GM08714 (cell line): ENCODE measurements at regions not wholly inside any gene's neighbourhood (a gene's known extent, or its start where the extent isn't known, plus 50 kb on each side); places are given as distances from the start of the nearest gene placed in this dataset.
"Not testable (repeated sequence)": the region's sequence is repeated elsewhere in the genome, so short reads cannot be mapped to it uniquely, and the experiment has no call there.

ENCODE experiments used
- H3K4me3 ChIP-seq: fragments of 200-500 bp; sonication (Bioruptor generic); 2 replicates; pipeline ENCODE4 v1.5.1; 2014; ENCODE audit warnings: mild to moderate bottlenecking, low read length, inconsistent platforms
- ZNF274 ChIP-seq: IDR thresholded peaks from 2 replicates; pipeline ENCODE4 v1.6.1; 2012; ENCODE audit warnings: mild to moderate bottlenecking, low read depth, low read length

DNA sequence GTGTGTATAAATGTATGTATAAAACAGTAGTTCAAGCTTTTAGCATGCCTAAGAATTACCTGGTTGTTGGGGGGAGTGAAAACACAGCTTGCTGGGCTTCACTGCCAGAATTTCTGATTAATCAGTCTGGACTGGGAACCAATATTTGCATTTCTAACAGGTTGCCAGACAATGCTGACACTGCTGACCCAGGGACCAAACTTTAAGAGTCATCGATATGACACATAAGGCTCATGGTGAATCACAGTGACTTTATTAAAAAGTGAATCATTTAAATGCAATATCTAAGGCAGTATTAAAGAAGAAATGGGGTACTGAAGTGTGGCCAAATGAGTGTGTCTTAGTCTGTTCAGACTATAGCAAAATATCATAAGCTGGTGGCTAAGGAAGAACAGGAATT lies 195.9 kb upstream of the DTNA start:
- H3K4me3 ChIP-seq, result no peak overlapping the region
- no peak for TF ChIP-seq ZNF274

DNA sequence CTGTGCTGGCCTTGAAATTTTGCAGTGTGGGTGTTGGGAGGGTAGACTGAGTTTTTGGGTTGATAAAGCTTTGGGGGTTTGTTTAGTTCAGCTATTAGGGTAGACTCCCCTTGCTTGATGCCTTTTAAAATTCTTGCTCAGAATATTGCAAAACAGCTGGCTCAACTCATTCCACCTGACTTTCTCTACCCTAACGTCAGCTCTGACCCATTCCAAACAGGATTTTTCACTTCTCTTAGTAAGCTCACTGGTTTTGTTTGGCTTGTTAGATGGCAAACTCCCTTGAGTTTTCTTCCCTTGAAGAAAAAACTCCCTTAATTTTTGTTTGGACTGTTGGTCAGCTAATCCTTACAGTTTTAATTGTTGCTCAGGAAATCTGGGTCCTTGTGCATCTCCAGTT lies 195.1 kb upstream of the DTNA start:
- no peak for TF ChIP-seq ZNF274
- H3K4me3 ChIP-seq, result no peak overlapping the region

DNA sequence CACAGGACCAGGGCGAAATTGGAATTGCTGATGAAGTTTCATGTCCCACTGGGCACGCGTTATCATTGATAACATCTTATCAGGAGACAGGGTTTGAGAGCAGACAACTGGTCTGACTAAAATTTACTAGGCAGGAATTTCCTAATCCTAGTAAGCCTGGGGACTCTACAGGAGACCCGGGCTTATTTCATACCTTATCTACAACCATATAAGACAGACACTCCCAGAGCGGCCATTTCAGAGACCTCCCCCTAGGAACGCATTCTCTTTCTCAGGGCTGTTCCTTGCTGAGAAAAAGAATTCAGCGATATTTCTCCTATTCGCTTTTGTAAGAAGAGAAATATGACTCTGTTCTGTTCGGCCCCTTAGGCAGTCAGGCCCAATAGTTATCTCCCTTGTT lies 193.7 kb upstream of the DTNA start:
- not testable (repeated sequence) for H3K4me3 ChIP-seq

DNA sequence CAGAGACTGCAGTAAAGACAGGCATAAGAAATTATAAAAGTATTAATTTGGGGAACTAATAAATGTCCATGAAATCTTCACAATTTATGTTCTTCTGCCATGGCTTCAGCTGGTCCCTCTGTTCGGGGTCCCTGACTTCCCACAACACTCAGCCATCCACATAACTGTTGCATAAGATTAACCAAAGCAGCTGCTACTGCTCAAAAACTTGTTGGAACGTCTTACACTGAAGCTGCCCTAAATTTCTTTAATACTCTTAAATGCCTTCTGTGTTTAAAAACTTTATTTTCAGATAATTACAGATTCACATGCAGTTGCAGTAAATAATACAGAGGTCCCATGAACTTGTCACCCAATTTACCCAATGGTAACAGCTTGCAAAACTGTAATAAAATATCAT lies 193.1 kb upstream of the DTNA start:
- H3K4me3 ChIP-seq, result not testable (repeated sequence)

DNA sequence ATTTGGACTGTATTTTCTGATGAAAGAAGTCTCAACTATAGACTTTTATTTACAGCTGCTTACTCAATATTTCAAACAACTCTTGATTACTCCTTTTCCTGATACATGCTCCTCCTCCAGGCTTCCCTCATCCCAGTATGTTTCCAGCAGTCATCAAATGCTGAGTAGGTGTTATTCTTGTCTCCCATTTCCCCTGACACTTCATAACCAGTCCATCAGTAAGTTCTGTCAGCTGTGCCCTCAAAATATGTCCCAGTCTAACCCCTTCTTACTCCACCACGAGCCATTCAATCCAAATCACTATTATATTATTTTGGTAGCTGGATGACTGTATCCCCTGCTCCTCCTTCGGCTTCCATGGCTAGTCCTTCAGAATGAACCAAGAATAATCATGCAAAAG lies 189.1 kb upstream of the DTNA start:
- H3K4me3 ChIP-seq, result no peak overlapping the region
- no peak for TF ChIP-seq ZNF274

DNA sequence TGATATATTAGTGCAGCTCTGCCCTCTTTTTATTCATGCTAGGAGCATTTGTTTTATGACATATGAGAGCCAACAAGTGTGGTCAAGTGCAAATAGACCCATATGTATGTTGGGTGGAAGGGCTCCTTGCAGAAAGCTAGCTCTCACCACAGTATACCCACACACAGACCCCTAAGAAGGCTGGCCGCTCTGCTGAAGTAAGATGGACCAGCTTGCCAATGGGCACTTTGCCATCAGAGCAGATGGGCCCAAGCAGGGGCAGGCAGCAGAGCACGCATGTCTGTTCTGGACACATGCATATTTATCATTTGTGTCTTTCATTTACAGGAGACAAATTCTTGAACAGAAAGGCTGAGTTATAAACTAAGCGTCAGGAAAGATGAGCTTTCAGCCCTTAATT lies 187.5 kb upstream of the DTNA start:
- H3K4me3 ChIP-seq, result no peak overlapping the region
- no peak for TF ChIP-seq ZNF274

DNA sequence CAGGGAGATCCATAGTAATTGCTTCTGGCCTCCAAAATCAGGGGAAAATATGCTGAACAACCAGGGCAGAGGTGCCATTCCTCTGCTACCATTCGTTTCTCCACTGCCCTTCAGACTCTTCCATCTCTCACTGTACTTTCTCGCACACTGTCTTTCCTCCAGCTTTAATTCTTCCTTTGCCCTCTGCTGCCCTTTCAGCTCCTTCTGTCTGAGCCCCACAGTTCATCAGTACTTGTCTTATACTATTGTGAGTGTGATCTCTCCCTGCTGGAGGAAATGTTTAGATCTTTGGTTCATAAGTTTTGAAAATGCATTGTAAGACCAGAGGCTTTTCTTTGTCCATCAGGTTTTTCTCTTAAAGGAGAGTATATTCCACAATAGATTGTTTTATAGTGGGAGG lies 184.9 kb upstream of the DTNA start:
- no peak for TF ChIP-seq ZNF274

DNA sequence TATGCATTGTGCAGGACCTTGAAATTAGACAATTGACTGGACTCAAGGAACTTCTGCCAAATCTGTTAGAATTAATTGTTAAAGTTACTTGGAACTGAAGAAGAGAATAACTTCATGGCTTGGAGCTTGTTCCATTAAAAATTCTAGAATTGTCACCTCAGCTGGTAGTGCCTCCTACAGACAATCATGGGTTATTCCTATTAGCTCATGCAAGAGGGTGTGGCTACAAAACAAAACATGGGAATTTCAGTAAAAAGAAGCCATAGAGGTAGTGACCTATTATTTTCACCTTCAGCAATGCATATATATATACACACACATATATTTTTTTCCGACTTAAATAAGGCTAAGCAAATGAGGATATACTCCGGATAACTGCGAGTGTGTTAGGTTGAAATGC lies 181.9 kb upstream of the DTNA start:
- TF ChIP-seq ZNF274, result no peak
- no peak overlapping the region for H3K4me3 ChIP-seq

More for the DNA sequence above, 184.9 kb upstream of the DTNA start:
- H3K4me3 ChIP-seq, result no peak overlapping the region

DNA sequence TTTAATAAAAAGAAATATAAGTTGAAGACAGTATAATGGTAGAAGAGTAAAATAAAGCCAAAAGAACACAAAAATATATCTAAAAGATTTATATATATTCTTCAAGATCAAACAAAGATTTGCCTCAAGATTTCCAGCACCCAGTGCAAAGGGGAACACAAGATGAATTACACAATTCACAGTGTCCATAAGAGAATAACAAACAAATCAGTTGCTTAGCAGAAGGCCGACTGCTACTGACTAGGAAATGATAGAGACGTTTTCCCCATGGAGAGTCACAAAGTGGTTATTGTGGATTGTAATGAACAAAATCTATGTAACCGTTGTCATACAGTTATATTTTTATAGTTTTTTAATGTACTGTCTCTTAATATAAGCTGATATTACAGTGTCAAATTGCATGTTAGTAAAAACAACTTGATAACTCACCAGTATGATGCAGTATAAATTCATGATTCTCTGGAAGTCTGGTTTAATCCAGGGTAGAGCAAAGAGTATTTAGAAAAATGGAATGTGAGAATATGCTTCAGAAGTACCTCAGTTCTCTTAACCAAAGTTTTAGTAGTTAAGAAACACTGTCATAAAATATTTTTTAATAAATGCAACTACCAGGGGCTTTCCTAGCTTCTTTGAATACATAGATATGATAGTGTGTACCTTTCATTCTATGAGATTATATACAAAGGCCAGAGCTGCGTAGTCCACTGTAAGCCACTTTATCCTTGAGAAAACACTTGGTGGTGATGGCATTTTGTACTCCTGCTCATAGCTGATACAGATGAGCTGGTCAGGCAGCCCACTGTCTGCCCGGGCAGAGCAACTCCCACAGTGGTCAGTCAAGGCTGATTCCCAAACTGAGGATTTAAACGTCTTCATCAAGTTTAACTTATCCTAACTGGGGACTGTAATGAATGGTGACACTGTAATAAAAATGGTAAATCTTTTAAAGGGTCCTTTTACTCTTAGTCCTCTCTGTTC lies 180.5 kb upstream of the DTNA start:
- TF ChIP-seq ZNF274, result no peak
- H3K4me3 ChIP-seq, result no peak overlapping the region

DNA sequence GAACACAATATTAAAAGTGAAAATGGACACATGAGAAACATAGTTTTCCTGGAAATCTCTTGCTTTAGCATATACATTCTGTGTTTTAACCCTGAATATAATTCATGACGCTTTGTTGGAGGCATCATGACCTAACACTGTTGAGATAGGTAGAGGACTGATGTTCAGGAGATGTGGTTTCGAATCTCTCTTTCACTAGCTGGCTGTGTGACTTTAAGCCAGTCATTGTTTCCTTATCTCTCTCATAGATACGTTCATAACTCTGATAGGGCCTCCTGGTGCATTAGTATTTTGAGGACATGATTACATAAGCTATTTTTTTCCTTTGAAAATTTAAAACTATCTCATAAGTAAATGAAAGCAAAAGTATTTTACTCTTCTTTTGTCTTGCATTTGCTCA lies 179.0 kb upstream of the DTNA start:
- TF ChIP-seq ZNF274, result no peak
- H3K4me3 ChIP-seq, result no peak overlapping the region

DNA sequence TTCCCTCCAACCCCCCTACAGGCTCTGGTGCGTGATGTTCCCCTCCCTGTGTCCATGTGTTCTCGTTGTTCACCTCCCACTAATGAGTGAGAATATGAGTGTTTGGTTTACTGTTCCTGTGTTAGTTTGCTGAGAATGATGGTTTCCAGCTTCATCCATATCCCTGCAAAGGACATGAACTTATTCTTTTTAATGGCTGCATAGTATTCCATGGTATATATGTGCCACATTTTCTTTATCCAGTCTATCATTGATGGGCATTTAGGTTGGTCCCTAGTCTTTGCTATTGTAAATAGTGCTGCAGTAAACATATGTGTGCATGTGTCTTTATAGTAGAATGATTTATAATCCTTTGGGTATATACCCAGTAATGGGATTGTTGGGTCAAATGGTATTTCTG lies 175.5 kb upstream of the DTNA start:
- H3K4me3 ChIP-seq, result not testable (repeated sequence)

DNA sequence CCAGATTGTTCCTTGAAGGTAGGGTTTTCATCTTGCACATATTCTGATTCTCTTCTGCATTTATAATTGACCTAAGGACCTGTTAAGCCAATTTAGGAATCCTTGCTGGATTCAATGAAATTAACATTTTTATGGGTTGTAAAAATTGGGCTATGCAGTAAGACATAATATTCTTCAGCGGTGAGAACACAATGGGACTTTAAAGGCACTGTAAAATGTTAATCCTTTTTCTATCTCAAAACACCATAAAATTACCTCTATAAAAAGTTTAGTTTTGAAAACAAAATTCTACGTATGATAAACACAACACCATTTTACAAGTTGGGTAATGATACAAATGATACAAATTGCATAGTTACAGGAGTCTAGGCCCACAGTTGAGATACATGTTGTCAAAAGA lies 169.2 kb upstream of the DTNA start:
- TF ChIP-seq ZNF274, result no peak

DNA sequence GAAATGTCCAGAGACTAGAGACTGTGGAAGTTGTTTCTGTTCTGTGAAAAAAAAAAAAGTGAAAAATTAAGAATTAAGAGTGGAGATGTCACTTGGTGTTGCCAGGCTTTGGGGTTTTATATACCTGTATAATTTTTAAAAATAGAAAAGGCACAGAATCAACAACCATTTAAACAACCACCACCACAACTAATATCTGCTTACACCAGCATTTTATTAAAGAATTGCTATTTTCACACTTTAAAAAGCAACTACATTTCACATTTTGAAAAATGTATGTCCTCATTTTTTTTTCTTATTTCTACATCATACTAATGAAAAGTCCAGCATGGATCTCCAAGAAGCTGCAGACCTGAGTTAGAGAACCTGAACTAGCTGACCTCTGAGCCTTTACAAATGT lies 167.5 kb upstream of the DTNA start:
- no peak for TF ChIP-seq ZNF274
- H3K4me3 ChIP-seq, result no peak overlapping the region

More for the DNA sequence above, 169.2 kb upstream of the DTNA start:
- H3K4me3 ChIP-seq, result no peak overlapping the region

DNA sequence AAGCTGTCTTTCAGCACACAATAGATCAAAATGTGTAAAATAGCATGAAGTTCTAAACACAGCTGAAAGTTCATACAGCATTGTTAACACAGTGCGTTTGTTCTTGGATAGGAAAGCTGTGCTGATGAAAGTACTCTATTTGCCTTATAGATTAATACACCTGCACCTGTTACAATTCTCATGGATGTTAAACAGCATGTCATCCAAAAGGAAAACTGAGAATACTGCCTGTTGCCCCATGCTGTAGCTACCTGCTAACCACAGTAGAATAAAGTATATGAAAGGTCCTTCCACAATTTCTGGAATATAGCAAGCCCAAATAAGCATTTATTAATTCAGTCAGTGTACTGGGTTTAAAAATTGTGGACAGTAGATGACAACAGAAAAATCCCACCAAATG lies 166.7 kb upstream of the DTNA start:
- TF ChIP-seq ZNF274, result no peak

DNA sequence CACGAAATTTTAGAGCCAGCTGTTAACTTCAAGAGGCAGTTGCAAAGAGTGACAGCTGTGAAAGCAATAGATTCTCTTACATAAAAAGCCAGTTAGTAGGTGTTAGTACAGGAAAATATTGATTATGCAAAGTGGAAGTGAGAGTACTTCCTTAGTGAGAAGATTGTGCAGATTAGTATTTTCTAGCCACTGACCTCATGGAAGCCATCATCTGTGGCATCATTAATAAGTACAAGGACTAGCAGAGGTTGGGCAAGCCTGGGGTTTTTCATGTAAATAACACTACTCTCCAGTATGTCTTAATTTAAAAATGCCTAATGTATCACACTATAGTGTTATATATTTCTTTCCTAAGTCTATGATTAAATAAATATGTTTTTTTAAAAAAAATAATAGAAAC lies 166.2 kb upstream of the DTNA start:
- no peak for TF ChIP-seq ZNF274
- H3K4me3 ChIP-seq, result no peak overlapping the region

More for the DNA sequence above, 166.7 kb upstream of the DTNA start:
- no peak overlapping the region for H3K4me3 ChIP-seq

DNA sequence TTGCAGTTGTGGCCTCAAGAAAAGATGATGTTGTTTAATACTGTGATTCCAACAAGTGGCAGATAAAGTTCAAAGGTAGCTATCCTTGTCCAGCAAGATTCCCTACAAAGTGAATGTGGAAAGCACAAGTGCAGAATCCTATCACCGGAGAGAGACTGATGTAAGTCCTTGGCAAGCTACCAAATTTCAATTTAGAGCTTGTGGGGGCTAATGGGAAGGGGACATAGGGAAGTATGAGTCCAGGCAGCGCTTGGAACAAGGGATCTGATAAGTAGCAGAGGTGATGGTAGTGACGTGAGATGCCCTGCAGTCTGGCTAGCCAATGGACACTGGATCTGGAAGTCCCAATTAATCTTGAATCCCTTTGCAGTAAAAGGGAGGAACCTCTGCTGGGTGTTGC lies 165.2 kb upstream of the DTNA start:
- no peak for TF ChIP-seq ZNF274
- no peak overlapping the region for H3K4me3 ChIP-seq
